HG02981 (cell line): ENCODE measurements at regions not wholly inside any gene's neighbourhood (a gene's known extent, or its start where the extent isn't known, plus 50 kb on each side); places are given as distances from the start of the nearest gene placed in this dataset.

Source experiments
- ATAC-seq: cut with Tn5 transposase; IDR thresholded peaks from one replicate; pipeline ENCODE4 v1.9.1; 2021; ENCODE audit warnings: mild to moderate bottlenecking, moderate library complexity; ENCODE audit not compliant: unreplicated experiment

GRCh38 chr10:31754803-31755624, 173.6 kb downstream of the ARHGAP12 start:
- ATAC-seq: no peak

DNA sequence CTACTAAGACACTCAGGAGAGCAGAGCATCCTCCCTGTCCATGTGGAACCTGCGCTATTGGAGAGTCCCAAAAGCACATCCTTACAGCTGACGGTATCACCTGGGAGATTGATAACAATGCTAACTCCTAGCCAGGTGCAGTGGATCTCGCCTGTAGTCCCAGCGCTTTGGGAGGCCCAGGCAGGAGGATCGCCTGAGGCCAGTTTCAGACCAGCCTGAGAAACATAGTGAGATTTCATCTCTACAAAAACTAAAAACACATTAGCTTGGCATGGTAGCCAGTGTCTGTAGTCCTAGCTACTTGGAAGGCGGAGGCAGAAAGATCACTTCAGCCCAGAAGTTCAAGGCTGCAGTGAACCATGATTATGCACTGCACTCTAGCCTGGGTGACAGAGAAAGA, 174.9 kb downstream of the ARHGAP12 start:
- no peak for ATAC-seq

- no peak for ATAC-seq
Observed at GRCh38 chr10:31752170-31752569, 176.5 kb downstream of the ARHGAP12 start.

DNA sequence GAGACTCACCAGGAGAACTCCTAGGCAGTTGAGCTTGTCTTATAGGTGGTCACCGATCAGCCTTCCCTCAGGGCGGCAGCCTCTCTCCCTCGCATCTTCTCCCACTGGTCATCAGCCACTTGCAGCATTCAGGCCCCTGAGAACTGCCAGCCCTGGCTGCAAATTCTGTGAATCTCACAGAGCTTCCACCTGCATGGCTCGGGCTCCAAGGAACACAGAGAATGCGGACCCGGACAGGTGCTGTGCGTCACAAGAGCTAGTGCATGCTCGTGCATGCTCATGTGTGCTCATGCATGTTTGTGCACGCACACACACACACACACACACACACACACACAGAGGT, 176.9 kb downstream of the ARHGAP12 start:
- ATAC-seq: no peak

DNA sequence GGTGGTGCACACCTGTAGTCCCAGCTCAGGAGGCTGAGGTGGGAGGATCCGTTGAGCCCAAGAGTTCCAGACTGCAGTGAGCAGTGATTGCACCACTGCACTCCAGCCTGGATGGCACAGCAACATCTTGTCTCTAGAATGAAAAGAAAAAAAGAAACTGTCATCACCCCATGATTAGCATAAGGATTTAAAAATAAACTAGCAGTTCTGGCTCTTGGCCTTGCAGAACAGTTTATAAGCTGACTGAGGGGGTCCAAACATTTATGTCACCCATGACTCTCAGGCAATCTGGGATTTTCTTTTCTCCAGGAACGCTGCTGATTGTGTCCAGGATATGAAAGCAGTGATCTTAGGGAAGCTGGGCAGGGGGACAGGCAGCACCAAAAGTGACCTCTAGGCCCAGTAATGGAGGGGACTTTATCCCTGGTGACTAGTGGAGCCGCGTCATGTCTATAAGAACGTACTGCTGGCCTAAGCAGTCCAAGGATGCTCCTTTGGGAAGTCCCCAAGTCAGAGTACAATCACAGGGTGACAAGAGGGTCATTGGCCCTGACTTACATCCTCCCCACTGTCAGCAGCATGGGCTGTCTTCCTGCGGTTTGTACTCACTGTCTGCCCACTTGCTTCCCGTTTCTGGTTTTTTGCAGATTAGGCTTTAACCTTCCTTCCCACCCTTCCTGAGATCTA, 177.4 kb downstream of the ARHGAP12 start:
- no peak for ATAC-seq

- no peak for ATAC-seq
Observed at GRCh38 chr10:31749981-31750840, 178.4 kb downstream of the ARHGAP12 start.

- ATAC-seq: no peak
Observed at GRCh38 chr10:31749301-31749700, 179.3 kb downstream of the ARHGAP12 start.

GRCh38 chr10:31745612-31746376, 182.8 kb downstream of the ARHGAP12 start:
- no peak for ATAC-seq

GRCh38 chr10:31744025-31744424, 184.6 kb downstream of the ARHGAP12 start:
- no peak for ATAC-seq

GRCh38 chr10:31742255-31742654, 186.4 kb downstream of the ARHGAP12 start:
- ATAC-seq: no peak

GRCh38 chr10:31741473-31741872, 187.2 kb downstream of the ARHGAP12 start:
- no peak for ATAC-seq

- ATAC-seq: no peak
Observed at GRCh38 chr10:31739711-31740110, 188.9 kb downstream of the ARHGAP12 start.

DNA sequence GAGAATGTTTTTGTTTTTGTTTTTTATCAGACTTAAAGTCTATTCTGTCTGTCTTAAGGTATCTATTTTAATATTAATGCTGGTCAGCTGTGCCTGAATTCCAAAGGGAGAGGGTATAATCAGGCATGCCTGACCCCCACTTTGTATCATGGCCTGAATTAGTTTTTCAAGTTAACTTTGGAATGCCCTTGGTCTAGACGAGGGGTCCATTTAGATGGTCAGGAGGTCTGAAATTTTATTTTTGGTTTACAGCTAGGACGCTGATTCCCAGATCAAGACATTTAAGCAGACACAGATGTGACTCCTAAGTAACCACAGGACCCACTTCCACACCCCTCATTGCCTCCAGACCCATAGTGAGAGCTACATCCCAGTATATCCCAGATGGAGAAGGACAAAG, 189.5 kb downstream of the ARHGAP12 start:
- no peak for ATAC-seq

GRCh38 chr10:31731711-31732110, 196.9 kb downstream of the ARHGAP12 start:
- ATAC-seq: no peak

- ATAC-seq: no peak
Observed at GRCh38 chr10:31730776-31731175, 197.9 kb downstream of the ARHGAP12 start.

- no peak for ATAC-seq
Observed at GRCh38 chr10:31728698-31729224, 199.9 kb downstream of the ARHGAP12 start.

DNA sequence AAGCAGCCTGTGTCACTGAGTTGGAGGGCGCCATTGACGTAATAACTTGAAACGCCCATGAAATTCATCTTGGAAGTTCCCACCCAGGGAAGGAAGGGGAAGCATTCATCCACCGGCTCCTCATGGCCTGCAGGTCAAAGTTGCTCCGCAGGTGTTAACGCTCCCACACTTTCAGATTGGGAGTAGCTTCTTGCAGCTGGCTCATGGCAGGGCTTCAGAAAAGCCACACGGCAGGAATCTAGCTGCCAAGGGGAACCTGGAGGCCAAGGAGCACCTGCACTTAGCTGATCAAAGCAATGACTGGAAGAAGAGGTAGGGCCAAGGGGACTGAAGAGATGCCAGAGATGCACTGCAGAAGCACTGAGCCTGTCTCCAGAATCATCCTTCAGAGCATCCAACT, 203.2 kb downstream of the ARHGAP12 start:
- no peak for ATAC-seq

DNA sequence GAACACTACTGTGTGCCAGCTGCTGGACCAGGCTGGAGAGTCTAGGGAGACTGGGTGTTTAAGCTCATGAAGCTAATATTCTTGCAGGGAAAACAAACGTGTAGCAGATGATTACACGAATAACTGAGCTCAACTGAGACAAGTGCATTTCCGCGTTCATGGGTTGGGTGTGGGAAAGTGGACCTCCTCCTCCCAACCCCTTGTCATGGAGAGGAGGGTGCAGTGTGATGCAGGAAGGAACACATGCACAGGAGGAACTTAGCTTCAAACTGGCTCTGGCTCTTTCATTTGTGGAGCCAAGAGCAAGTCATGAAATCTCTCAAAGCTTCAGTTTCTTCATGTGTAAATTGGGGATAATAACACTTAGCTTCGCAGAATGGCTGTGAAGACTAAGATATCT, 204.3 kb downstream of the ARHGAP12 start:
- no peak for ATAC-seq

DNA sequence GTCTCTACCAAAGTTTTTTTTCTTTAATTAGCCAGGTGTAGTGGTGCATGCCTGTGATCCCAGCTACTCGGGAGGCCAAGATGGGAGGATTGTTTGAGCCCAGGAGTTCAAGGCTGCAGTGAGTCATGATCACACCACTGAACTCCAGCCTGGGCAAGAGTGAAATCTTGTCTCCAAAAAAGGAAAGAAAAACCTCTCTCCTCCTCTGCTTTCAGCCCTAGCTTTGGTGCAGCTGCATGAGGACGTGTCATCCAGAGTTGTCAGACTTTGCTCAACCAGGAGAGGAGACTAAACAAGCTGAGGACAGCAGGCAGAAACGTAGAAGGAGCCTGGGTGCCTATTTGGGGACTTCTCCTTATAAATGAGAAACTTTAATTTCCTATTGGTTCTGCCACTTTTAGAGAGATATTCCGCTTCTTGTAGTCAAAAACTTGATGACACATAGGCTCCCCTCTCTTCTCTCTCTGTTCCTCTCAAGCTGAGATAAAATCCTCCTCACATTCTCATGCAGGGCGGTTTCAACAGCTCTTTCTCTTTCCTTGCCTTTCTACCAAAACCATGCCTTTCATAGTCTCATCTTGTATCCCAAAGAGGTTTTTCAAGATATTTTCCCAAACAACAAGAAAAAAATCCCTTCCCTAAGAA, 205.4 kb downstream of the ARHGAP12 start:
- no peak for ATAC-seq

DNA sequence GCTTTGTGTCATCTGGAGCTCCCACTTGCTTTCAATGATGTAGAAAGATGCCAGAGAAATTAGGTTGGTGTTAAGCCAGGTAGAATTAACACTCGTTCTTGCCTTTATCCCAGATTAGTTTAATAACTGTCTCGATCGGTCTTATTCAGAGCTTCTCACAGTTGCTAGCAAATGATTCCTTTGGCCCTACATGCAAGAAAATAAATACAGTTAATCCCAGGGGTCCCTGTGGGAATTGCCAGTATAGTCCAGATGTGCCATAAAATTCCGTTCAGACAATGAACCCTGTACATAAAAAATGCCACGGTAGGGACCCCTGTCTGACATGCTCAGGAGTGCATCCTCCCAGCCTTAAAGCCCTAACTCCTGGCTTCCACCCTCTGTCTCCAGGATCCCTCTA, 207.5 kb downstream of the ARHGAP12 start:
- ATAC-seq: no peak
